Keratinocyte (primary cell): ENCODE measurements at regions not wholly inside any gene's neighbourhood (a gene's known extent, or its start where the extent isn't known, plus 50 kb on each side); places are given as distances from the start of the nearest gene placed in this dataset.

ENCODE experiments used
- DNase-seq: peaks from one replicate; pipeline ENCODE4 v3.0.0-alpha.2; 2011; ENCODE audit warnings: low read depth, missing footprints, low spot score
- FAIRE-seq: peaks from 2 replicates; lab custom pipeline; 2011; peaks lifted over from hg19 to GRCh38; lab: Jason Lieb, UNC
- H2AFZ ChIP-seq: 2 replicates; pipeline ENCODE4 v1.6.0; 2012; ENCODE audit warnings: low read length, control low read depth, inconsistent platforms; ENCODE audit not compliant: control insufficient read depth
- H3K27ac ChIP-seq: 2 replicates; pipeline ENCODE4 v1.5.1; 2011; ENCODE audit warnings: low read length; ENCODE audit not compliant: control insufficient read depth, insufficient read depth
- H3K27me3 ChIP-seq: 3 replicates; pipeline ENCODE4 v1.6.0; 2011; ENCODE audit warnings: low read length; ENCODE audit not compliant: control insufficient read depth, insufficient read depth; ENCODE audit errors: extremely low read depth
- H3K36me3 ChIP-seq, 2 experiments: 2 replicates in 1 of 2; 3 replicates in 1 of 2; pipeline ENCODE4 v1.5.1; 2011; ENCODE audit warnings: low read length in 2 of 2, mild to moderate bottlenecking in 1 of 2; ENCODE audit not compliant: control insufficient read depth in 2 of 2, insufficient read depth in 2 of 2; ENCODE audit errors: extremely low read depth in 1 of 2
- H3K4me1 ChIP-seq: 3 replicates; pipeline ENCODE4 v1.5.1; 2011; ENCODE audit warnings: low read length; ENCODE audit not compliant: control insufficient read depth, insufficient read depth; ENCODE audit errors: extremely low read depth
- H3K4me2 ChIP-seq: 3 replicates; pipeline ENCODE4 v1.6.0; 2011; ENCODE audit warnings: low read depth, low read length; ENCODE audit not compliant: control insufficient read depth, insufficient read depth; ENCODE audit errors: extremely low read depth
- H3K4me3 ChIP-seq, 3 experiments: fragments of 200-600 bp in 1 of 3; sonication (generic) in 1 of 3; 2 replicates in 2 of 3; 3 replicates in 1 of 3; pipeline ENCODE4 v1.5.1; 2011 to 2016; ENCODE audit warnings: low read length in 3 of 3, mild to moderate bottlenecking in 3 of 3, control low read depth in 2 of 3, inconsistent platforms in 1 of 3, low read depth in 1 of 3, mixed read lengths in 1 of 3, mixed run types in 1 of 3, moderate library complexity in 1 of 3; ENCODE audit not compliant: control insufficient read depth in 2 of 3, insufficient read depth in 2 of 3; ENCODE audit errors: extremely low read depth in 1 of 3
- H3K79me2 ChIP-seq: 2 replicates; pipeline ENCODE4 v1.6.0; 2012; ENCODE audit warnings: low read length; ENCODE audit not compliant: control insufficient read depth, insufficient read depth
- H3K9ac ChIP-seq: 3 replicates; pipeline ENCODE4 v1.6.0; 2011; ENCODE audit warnings: low read length; ENCODE audit not compliant: control insufficient read depth, insufficient read depth; ENCODE audit errors: extremely low read depth
- H3K9me1 ChIP-seq: 3 replicates; pipeline ENCODE4 v1.6.0; 2011; ENCODE audit warnings: low read length; ENCODE audit not compliant: control insufficient read depth, insufficient read depth; ENCODE audit errors: extremely low read depth
- H3K9me3 ChIP-seq: 2 replicates; pipeline ENCODE4 v1.5.1; 2012; ENCODE audit warnings: low read depth, low read length; ENCODE audit not compliant: control insufficient read depth
- H4K20me1 ChIP-seq: 3 replicates; pipeline ENCODE4 v1.6.0; 2011; ENCODE audit warnings: low read length; ENCODE audit not compliant: control insufficient read depth, insufficient read depth; ENCODE audit errors: extremely low read depth
- CTCF ChIP-seq, 3 experiments: IDR thresholded peaks in 1 of 3; conservative IDR thresholded peaks in 1 of 3; optimal IDR thresholded peaks in 1 of 3; 2 replicates in 2 of 3; 3 replicates in 1 of 3; pipeline versions ENCODE3 to v1.5.1; 2011; ENCODE audit warnings: low read length in 3 of 3, mild to moderate bottlenecking in 3 of 3, moderate library complexity in 2 of 3, control low read depth in 1 of 3, inconsistent platforms in 1 of 3; ENCODE audit not compliant: insufficient read depth in 2 of 3; ENCODE audit errors: extremely low read depth in 1 of 3
- EZH2 ChIP-seq: IDR thresholded peaks from one replicate; pipeline ENCODE4 v1.6.1; 2012; ENCODE audit warnings: inconsistent platforms, mild to moderate bottlenecking, low read length, moderate library complexity
- dilution Hi-C: fragments of 300-500 bp; cut with MboI; formaldehyde crosslinking; loops from one replicate; pipeline ENCODE4 v1.7.0; 2020; ENCODE audit warnings: low sequenced_read_pairs; ENCODE audit not compliant: extremely low pct_ligation_motif_present

GRCh38 chr10:3702569-3702968, 82.4 kb downstream of the KLF6 start:
- H3K79me2 ChIP-seq, result no peaks in the 10 kb centered on the region
- no peak overlapping the region for H3K4me2 ChIP-seq
- H3K9ac ChIP-seq, result no peak overlapping the region
- TF ChIP-seq CTCF (optimal IDR thresholded peaks at IDR 0.05 in 1 of 3, IDR thresholded peaks at IDR 0.05 in 1 of 3, conservative IDR thresholded peaks at IDR 0.05 in 1 of 3; ENCODE audit: extremely low read depth in 1 of 3, insufficient read depth in 2 of 3, low read length in 3 of 3) (no peak), EZH2 (no peak)
- H3K9me3 ChIP-seq, result no peaks in the 10 kb centered on the region
- FAIRE-seq, result no peak
- H3K9me1 ChIP-seq, result no peaks in the 10 kb centered on the region
- H3K4me3 ChIP-seq, result no peak overlapping the region
- dilution Hi-C loops, result no loop called here
- H2AFZ ChIP-seq, result no peak overlapping the region
- H3K4me1 ChIP-seq, result no peaks in the 10 kb centered on the region
- H3K36me3 ChIP-seq, result no peaks in the 10 kb centered on the region
- H3K27ac ChIP-seq, result no peak overlapping the region
- H4K20me1 ChIP-seq, result no peaks in the 10 kb centered on the region
- H3K27me3 ChIP-seq, result no peaks in the 10 kb centered on the region
- no peak for DNase-seq

- Histone ChIP-seq H3K27me3 (no peaks in the 10 kb centered on the region), H2AFZ (no peak overlapping the region), H3K4me1 (no peaks in the 10 kb centered on the region), H3K4me3 (no peak overlapping the region), H3K4me2 (no peak overlapping the region), H3K79me2 (no peaks in the 10 kb centered on the region), H3K27ac (no peak overlapping the region), H3K9ac (no peak overlapping the region), H3K9me3 (no peaks in the 10 kb centered on the region), H3K36me3 (no peaks in the 10 kb centered on the region), H3K9me1 (no peaks in the 10 kb centered on the region), H4K20me1 (no peaks in the 10 kb centered on the region)
- no peak for FAIRE-seq
- dilution Hi-C loops, result no loop called here
- TF ChIP-seq EZH2 (no peak), CTCF (optimal IDR thresholded peaks at IDR 0.05 in 1 of 3, IDR thresholded peaks at IDR 0.05 in 1 of 3, conservative IDR thresholded peaks at IDR 0.05 in 1 of 3; ENCODE audit: extremely low read depth in 1 of 3, insufficient read depth in 2 of 3, low read length in 3 of 3) (no peak)
- no peak for DNase-seq
Observed at GRCh38 chr10:3702056-3702546, 82.9 kb downstream of the KLF6 start.
